ENCODE measurements at regions not wholly inside any gene's neighbourhood (a gene's known extent, or its start where the extent isn't known, plus 50 kb on each side); places are given as distances from the start of the nearest gene placed in this dataset.

GRCh38 chrX:20594985-20595384, 328.3 kb upstream of the RPS6KA3 start:
- no peak overlapping the region for H3K4me3 ChIP-seq (ENCODE audit: low read depth, low read length)
- TF ChIP-seq CTCF (IDR thresholded peaks at IDR 0.05; ENCODE audit: low read depth, low read length), result peak; percentile 32; the same call in 1 of the 2 replicates
- H3K9me3 ChIP-seq (ENCODE audit: severe bottlenecking), result no peaks in the 10 kb centered on the region
- no peaks in the 10 kb centered on the region for H3K36me3 ChIP-seq
- DNase-seq, result no peak
- H3K27ac ChIP-seq, result no peak overlapping the region
- H3K27me3 ChIP-seq (ENCODE audit: insufficient read depth, low read depth, severe bottlenecking), result peaks cover 11% of the 10 kb centered on the region

GRCh38 chrX:20593836-20594235, 327.1 kb upstream of the RPS6KA3 start:
- Histone ChIP-seq H3K4me3 (ENCODE audit: low read depth, low read length) (no peak overlapping the region), H3K9me3 (ENCODE audit: severe bottlenecking) (no peaks in the 10 kb centered on the region), H3K27me3 (ENCODE audit: insufficient read depth, low read depth, severe bottlenecking) (peaks cover 11% of the 10 kb centered on the region), H3K27ac (no peak overlapping the region), H3K36me3 (no peaks in the 10 kb centered on the region)
- no peak for DNase-seq
- no peak for TF ChIP-seq CTCF (IDR thresholded peaks at IDR 0.05; ENCODE audit: low read depth, low read length)

- H3K36me3 ChIP-seq, result no peaks in the 10 kb centered on the region
- H3K27me3 ChIP-seq (ENCODE audit: insufficient read depth, low read depth, severe bottlenecking), result peaks cover 11% of the 10 kb centered on the region
- TF ChIP-seq CTCF (IDR thresholded peaks at IDR 0.05; ENCODE audit: low read depth, low read length), result no peak
- DNase-seq, result no peak
- H3K27ac ChIP-seq, result no peak overlapping the region
- H3K4me3 ChIP-seq (ENCODE audit: low read depth, low read length), result no peak overlapping the region
- H3K9me3 ChIP-seq (ENCODE audit: severe bottlenecking), result no peaks in the 10 kb centered on the region
Measured at GRCh38 chrX:20593402-20593801, 326.7 kb upstream of the RPS6KA3 start.

GRCh38 chrX:20591246-20591645, 324.5 kb upstream of the RPS6KA3 start:
- H3K36me3 ChIP-seq, result no peaks in the 10 kb centered on the region
- H3K27ac ChIP-seq, result no peak overlapping the region
- no peak for TF ChIP-seq CTCF (IDR thresholded peaks at IDR 0.05; ENCODE audit: low read depth, low read length)
- H3K4me3 ChIP-seq (ENCODE audit: low read depth, low read length), result no peak overlapping the region
- no peak for DNase-seq
- H3K9me3 ChIP-seq (ENCODE audit: severe bottlenecking), result no peaks in the 10 kb centered on the region
- H3K27me3 ChIP-seq (ENCODE audit: insufficient read depth, low read depth, severe bottlenecking), result peaks cover 7% of the 10 kb centered on the region

- DNase-seq, result no peak
- no peak for TF ChIP-seq CTCF (IDR thresholded peaks at IDR 0.05; ENCODE audit: low read depth, low read length)
- Histone ChIP-seq H3K9me3 (ENCODE audit: severe bottlenecking) (no peaks in the 10 kb centered on the region), H3K27me3 (ENCODE audit: insufficient read depth, low read depth, severe bottlenecking) (peaks cover 4% of the 10 kb centered on the region), H3K4me3 (ENCODE audit: low read depth, low read length) (no peak overlapping the region), H3K27ac (no peak overlapping the region), H3K36me3 (no peaks in the 10 kb centered on the region)
Measured at GRCh38 chrX:20585782-20586181, 319.1 kb upstream of the RPS6KA3 start.

- no peak overlapping the region for H3K27ac ChIP-seq
- peaks cover 18% of the 10 kb centered on the region for H3K27me3 ChIP-seq (ENCODE audit: insufficient read depth, low read depth, severe bottlenecking)
- no peaks in the 10 kb centered on the region for H3K9me3 ChIP-seq (ENCODE audit: severe bottlenecking)
- H3K4me3 ChIP-seq (ENCODE audit: low read depth, low read length), result no peak overlapping the region
- no peak for DNase-seq
- no peak for TF ChIP-seq CTCF (IDR thresholded peaks at IDR 0.05; ENCODE audit: low read depth, low read length)
- no peaks in the 10 kb centered on the region for H3K36me3 ChIP-seq
Measured at GRCh38 chrX:20571611-20572010, 304.9 kb upstream of the RPS6KA3 start.

All from WERI-Rb-1 (cell line).